SK-N-SH treated with all-trans-retinoic acid at 6 μM for 48 hours (cell line): ENCODE measurements at regions not wholly inside any gene's neighbourhood (a gene's known extent, or its start where the extent isn't known, plus 50 kb on each side); places are given as distances from the start of the nearest gene placed in this dataset.

ENCODE experiments used
- ATAC-seq: fragments of 200-7000 bp; cut with Tn5 transposase; 3 replicates; pipeline ENCODE4 v1.9.1; 2020; ENCODE audit warnings: mild to moderate bottlenecking, moderate library complexity
- BACH2 ChIP-seq: fragments of 250-450 bp; sonication (Bioruptor Pico); IDR thresholded peaks from 2 replicates; pipeline ENCODE4 v1.9.0; 2021; ENCODE audit warnings: mild to moderate bottlenecking, borderline replicate concordance
- CREB5 ChIP-seq: fragments of 250-450 bp; sonication (Bioruptor Pico); IDR thresholded peaks from 2 replicates; pipeline ENCODE4 v1.5.1; 2020; ENCODE audit warnings: low read depth, mild to moderate bottlenecking, moderate library complexity
- CSDC2 ChIP-seq: fragments of 250-450 bp; sonication (Bioruptor Pico); IDR thresholded peaks from 2 replicates; pipeline ENCODE4 v1.5.0; 2020; ENCODE audit warnings: mild to moderate bottlenecking, moderate library complexity
- GLIS3 ChIP-seq: fragments of 250-450 bp; sonication (Bioruptor Pico); IDR thresholded peaks from 2 replicates; pipeline ENCODE4 v1.5.0; 2020; ENCODE audit warnings: mild to moderate bottlenecking, moderate library complexity
- ISL1 ChIP-seq: fragments of 250-450 bp; sonication (Bioruptor Pico); IDR thresholded peaks from 2 replicates; pipeline ENCODE4 v2.1.2; 2022; ENCODE audit warnings: mild to moderate bottlenecking, moderate library complexity
- OSR1 ChIP-seq: fragments of 250-450 bp; sonication (Bioruptor Pico); IDR thresholded peaks from 2 replicates; pipeline ENCODE4 v1.8.0; 2022; ENCODE audit warnings: moderate library complexity, mild to moderate bottlenecking, inconsistent platforms
- PATZ1 ChIP-seq: fragments of 250-450 bp; sonication (Bioruptor Pico); IDR thresholded peaks from 2 replicates; pipeline ENCODE4 v1.8.0; 2020; ENCODE audit warnings: mild to moderate bottlenecking, moderate library complexity, borderline replicate concordance
- PPARA ChIP-seq: fragments of 250-450 bp; sonication (Bioruptor Pico); IDR thresholded peaks from 2 replicates; pipeline ENCODE4 v1.5.0; 2020; ENCODE audit warnings: mild to moderate bottlenecking, borderline replicate concordance
- RARB ChIP-seq: fragments of 250-450 bp; sonication (Bioruptor Pico); IDR thresholded peaks from 2 replicates; pipeline ENCODE4 v1.8.0; 2021; ENCODE audit warnings: mild to moderate bottlenecking, moderate library complexity
- TCF4 ChIP-seq: fragments of 250-450 bp; sonication (Bioruptor Pico); IDR thresholded peaks from 2 replicates; pipeline ENCODE4 v1.8.0; 2021; ENCODE audit warnings: mild to moderate bottlenecking, moderate library complexity, borderline replicate concordance
- ZC3H10 ChIP-seq: fragments of 250-450 bp; sonication (Bioruptor Pico); IDR thresholded peaks from 2 replicates; pipeline ENCODE4 v1.5.1; 2021; ENCODE audit warnings: mild to moderate bottlenecking, moderate library complexity
- ZFP3 ChIP-seq: fragments of 250-450 bp; sonication (Bioruptor Pico); IDR thresholded peaks from 2 replicates; pipeline ENCODE4 v1.5.0; 2020; ENCODE audit warnings: mild to moderate bottlenecking, moderate library complexity
- ZFP30 ChIP-seq: fragments of 450-650 bp; formaldehyde crosslinking; IDR thresholded peaks from 2 replicates; pipeline ENCODE4 v1.5.0; 2022; ENCODE audit warnings: mild to moderate bottlenecking, moderate library complexity
- ZNF565 ChIP-seq: fragments of 450-650 bp; formaldehyde crosslinking; conservative IDR thresholded peaks from 2 replicates; pipeline ENCODE4 v1.5.0; 2020; ENCODE audit warnings: low read depth, mild to moderate bottlenecking, moderate library complexity
- ZNF8 ChIP-seq: fragments of 450-650 bp; formaldehyde crosslinking; IDR thresholded peaks from 2 replicates; pipeline ENCODE4 v1.5.0; 2020; ENCODE audit warnings: mild to moderate bottlenecking, moderate library complexity
- TF ChIP-seq, protein P1 (sequence below): fragments of 250-450 bp; sonication (Bioruptor Pico); IDR thresholded peaks from 2 replicates; pipeline ENCODE4 v1.8.0; 2021; ENCODE audit warnings: low read depth, mild to moderate bottlenecking, moderate library complexity, borderline replicate concordance
- TF ChIP-seq, protein P2 (sequence below): fragments of 250-450 bp; sonication (Bioruptor Pico); IDR thresholded peaks from 2 replicates; pipeline ENCODE4 v1.5.1; 2021; ENCODE audit warnings: mild to moderate bottlenecking, moderate library complexity
- TF ChIP-seq, protein P3 (sequence below): fragments of 250-450 bp; sonication (Bioruptor Pico); IDR thresholded peaks from 2 replicates; pipeline ENCODE4 v1.5.0; 2020; ENCODE audit warnings: mild to moderate bottlenecking, moderate library complexity

GRCh38 chr1:170309389-170310013 lies 163.7 kb downstream of the NTMT2 start:
- ATAC-seq: peak; percentile 97
- TF ChIP-seq, protein P1, sequence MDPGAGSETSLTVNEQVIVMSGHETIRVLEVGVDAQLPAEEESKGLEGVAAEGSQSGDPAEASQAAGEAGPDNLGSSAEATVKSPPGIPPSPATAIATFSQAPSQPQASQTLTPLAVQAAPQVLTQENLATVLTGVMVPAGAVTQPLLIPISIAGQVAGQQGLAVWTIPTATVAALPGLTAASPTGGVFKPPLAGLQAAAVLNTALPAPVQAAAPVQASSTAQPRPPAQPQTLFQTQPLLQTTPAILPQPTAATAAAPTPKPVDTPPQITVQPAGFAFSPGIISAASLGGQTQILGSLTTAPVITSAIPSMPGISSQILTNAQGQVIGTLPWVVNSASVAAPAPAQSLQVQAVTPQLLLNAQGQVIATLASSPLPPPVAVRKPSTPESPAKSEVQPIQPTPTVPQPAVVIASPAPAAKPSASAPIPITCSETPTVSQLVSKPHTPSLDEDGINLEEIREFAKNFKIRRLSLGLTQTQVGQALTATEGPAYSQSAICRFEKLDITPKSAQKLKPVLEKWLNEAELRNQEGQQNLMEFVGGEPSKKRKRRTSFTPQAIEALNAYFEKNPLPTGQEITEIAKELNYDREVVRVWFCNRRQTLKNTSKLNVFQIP: no peak
- TF ChIP-seq OSR1 (no peak; the same call in 1 of the 2 replicates), ZFP30 (CRISPR knock-in tag) (no peak), GLIS3 (CRISPR knock-in tag) (no peak), BACH2 (CRISPR knock-in tag) (no peak), ZNF565 (no peak), RARB (no peak), PPARA (CRISPR knock-in tag) (no peak)
- TF ChIP-seq, protein P2, sequence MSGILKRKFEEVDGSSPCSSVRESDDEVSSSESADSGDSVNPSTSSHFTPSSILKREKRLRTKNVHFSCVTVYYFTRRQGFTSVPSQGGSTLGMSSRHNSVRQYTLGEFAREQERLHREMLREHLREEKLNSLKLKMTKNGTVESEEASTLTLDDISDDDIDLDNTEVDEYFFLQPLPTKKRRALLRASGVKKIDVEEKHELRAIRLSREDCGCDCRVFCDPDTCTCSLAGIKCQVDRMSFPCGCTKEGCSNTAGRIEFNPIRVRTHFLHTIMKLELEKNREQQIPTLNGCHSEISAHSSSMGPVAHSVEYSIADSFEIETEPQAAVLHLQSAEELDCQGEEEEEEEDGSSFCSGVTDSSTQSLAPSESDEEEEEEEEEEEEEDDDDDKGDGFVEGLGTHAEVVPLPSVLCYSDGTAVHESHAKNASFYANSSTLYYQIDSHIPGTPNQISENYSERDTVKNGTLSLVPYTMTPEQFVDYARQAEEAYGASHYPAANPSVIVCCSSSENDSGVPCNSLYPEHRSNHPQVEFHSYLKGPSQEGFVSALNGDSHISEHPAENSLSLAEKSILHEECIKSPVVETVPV (CRISPR knock-in tag): no peak

- TF ChIP-seq PPARA (CRISPR knock-in tag) (no peak), ZFP30 (CRISPR knock-in tag) (no peak), ISL1 (no peak), ZNF8 (no peak), ZC3H10 (CRISPR knock-in tag) (no peak), OSR1 (no peak), TCF4 (CRISPR knock-in tag) (no peak), BACH2 (CRISPR knock-in tag) (no peak), CREB5 (no peak), CSDC2 (CRISPR knock-in tag) (no peak), PATZ1 (no peak), GLIS3 (CRISPR knock-in tag) (no peak), ZFP3 (CRISPR knock-in tag) (no peak)
- TF ChIP-seq, protein P2 (CRISPR knock-in tag): no peak
- TF ChIP-seq, protein P3, sequence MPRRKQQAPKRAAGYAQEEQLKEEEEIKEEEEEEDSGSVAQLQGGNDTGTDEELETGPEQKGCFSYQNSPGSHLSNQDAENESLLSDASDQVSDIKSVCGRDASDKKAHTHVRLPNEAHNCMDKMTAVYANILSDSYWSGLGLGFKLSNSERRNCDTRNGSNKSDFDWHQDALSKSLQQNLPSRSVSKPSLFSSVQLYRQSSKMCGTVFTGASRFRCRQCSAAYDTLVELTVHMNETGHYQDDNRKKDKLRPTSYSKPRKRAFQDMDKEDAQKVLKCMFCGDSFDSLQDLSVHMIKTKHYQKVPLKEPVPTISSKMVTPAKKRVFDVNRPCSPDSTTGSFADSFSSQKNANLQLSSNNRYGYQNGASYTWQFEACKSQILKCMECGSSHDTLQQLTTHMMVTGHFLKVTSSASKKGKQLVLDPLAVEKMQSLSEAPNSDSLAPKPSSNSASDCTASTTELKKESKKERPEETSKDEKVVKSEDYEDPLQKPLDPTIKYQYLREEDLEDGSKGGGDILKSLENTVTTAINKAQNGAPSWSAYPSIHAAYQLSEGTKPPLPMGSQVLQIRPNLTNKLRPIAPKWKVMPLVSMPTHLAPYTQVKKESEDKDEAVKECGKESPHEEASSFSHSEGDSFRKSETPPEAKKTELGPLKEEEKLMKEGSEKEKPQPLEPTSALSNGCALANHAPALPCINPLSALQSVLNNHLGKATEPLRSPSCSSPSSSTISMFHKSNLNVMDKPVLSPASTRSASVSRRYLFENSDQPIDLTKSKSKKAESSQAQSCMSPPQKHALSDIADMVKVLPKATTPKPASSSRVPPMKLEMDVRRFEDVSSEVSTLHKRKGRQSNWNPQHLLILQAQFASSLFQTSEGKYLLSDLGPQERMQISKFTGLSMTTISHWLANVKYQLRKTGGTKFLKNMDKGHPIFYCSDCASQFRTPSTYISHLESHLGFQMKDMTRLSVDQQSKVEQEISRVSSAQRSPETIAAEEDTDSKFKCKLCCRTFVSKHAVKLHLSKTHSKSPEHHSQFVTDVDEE (CRISPR knock-in tag): no peak
- TF ChIP-seq, all 23 proteins: peak for 0
- ATAC-seq: peak; percentile 26
Measured at GRCh38 chr1:170310014-170310405, 164.3 kb downstream of the NTMT2 start.

DNA sequence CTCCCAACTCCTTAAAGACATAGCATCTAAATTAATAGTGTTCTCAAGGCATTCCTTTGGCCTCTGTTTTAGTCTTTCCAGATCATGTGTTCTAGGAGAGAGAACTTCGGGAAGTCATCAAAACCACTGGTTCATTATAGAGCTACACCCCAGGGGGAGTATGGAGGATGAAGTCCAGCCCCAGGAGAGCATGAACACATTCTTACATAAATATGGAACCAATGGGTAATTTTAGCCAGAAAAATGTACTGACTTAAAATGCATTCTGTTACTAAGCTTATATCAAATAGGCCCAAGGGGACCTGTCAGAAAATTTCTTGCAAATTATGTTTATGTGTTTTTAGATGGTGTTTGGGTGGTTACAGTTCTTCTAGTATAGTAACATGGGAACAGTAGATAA lies 165.2 kb downstream of the NTMT2 start:
- no peak for ATAC-seq
- TF ChIP-seq, protein P1: no peak
- TF ChIP-seq, all 23 proteins: peak for 0
